K562 (cell line): ENCODE measurements at regions not wholly inside any gene's neighbourhood (a gene's known extent, or its start where the extent isn't known, plus 50 kb on each side); places are given as distances from the start of the nearest gene placed in this dataset.
A peak's percentile ranks its signal among the peaks of the same experiment; 100 is the strongest.

Experiments
- ATAC-seq: fragments of 200-7000 bp; cut with Tn5 transposase; 3 replicates; pipeline ENCODE4 v1.9.1; 2020; ENCODE audit warnings: moderate library complexity
- BruUV-seq: library from RNA; stranded (reverse); fragments of 400-500 nt; replicated peaks from 2 replicates; lab custom pipeline; 2021; lab: Mats Ljungman, UMichigan
- CTCF ChIA-PET: fragments of 300-600 bp; formaldehyde crosslinking; extraction: SDS; loops from one replicate; lab custom pipeline; 2021; ENCODE audit warnings: low intra/inter-chr PET ratio; lab: Yijun Ruan, JAX
- POLR2A ChIA-PET: fragments of 300-600, 350-650 bp; sonication (Branson Sonifier 250); formaldehyde crosslinking; extraction: SDS; loops from one replicate; lab custom pipeline; 2021; ENCODE audit warnings: antibody characterized with exemption, inconsistent platforms; lab: Yijun Ruan, JAX
- DNase-seq, 4 experiments: peaks; one replicate each; pipeline versions ENCODE4 v3.0.0 to v3.0.0-alpha.2; 2011 to 2018; ENCODE audit warnings: low spot score in 3 of 4, mixed read lengths in 3 of 4; ENCODE audit errors: extremely low read depth in 1 of 4
- FAIRE-seq: peaks from 2 replicates; lab custom pipeline; 2011; peaks lifted over from hg19 to GRCh38; lab: Jason Lieb, UNC
- H2AFZ ChIP-seq: 2 replicates; pipeline ENCODE4 v1.6.0; 2011; ENCODE audit warnings: low read depth, low read length, control low read depth, inconsistent platforms
- H3K27ac ChIP-seq: fragments of 200-600 bp; 3 replicates; pipeline ENCODE4 v1.8.0; 2011; ENCODE audit warnings: low read depth, mild to moderate bottlenecking, control low read depth, inconsistent platforms, low read length, moderate library complexity, mixed read lengths; ENCODE audit errors: extremely low read depth
- H3K27me3 ChIP-seq, 2 experiments: fragments of 300-600 bp in 1 of 2; 2 replicates in 1 of 2; 3 replicates in 1 of 2; pipeline versions ENCODE4 v1.6.0 to v1.8.0; 2011; ENCODE audit warnings: inconsistent platforms in 2 of 2, low read length in 2 of 2, mild to moderate bottlenecking in 1 of 2, mixed read lengths in 1 of 2, moderate library complexity in 1 of 2; ENCODE audit not compliant: control insufficient read depth in 2 of 2, insufficient read depth in 2 of 2
- H3K36me3 ChIP-seq: fragments of 300-600 bp; 3 replicates; pipeline ENCODE4 v1.8.0; 2011; ENCODE audit warnings: mild to moderate bottlenecking, low read length, inconsistent platforms; ENCODE audit not compliant: control insufficient read depth, insufficient read depth
- H3K4me1 ChIP-seq, 2 experiments: fragments of 200-600 bp in 1 of 2; replicated peaks in 1 of 2; 2 replicates in 1 of 2; 3 replicates in 1 of 2; pipeline versions ENCODE4 v1.5.1 to v1.8.0; 2011; ENCODE audit warnings: inconsistent platforms in 2 of 2, low read length in 2 of 2, mild to moderate bottlenecking in 1 of 2, mixed read lengths in 1 of 2, moderate library complexity in 1 of 2; ENCODE audit not compliant: control insufficient read depth in 2 of 2, insufficient read depth in 2 of 2
- H3K4me2 ChIP-seq: 2 replicates; pipeline ENCODE4 v1.6.1; 2011; ENCODE audit warnings: low read length, control low read depth, inconsistent platforms, mixed read lengths; ENCODE audit not compliant: insufficient read depth
- H3K4me3 ChIP-seq: fragments of 200-600 bp; sonication (generic), shearing (Covaris generic); 2 replicates; pipeline ENCODE4 v1.5.1; 2016; ENCODE audit warnings: control low read depth, inconsistent platforms
- H3K79me2 ChIP-seq: fragments of 200-600 bp; 3 replicates; pipeline ENCODE4 v1.8.0; 2011; ENCODE audit warnings: low read length, inconsistent platforms; ENCODE audit not compliant: control insufficient read depth, insufficient read depth
- H3K9ac ChIP-seq, 2 experiments: 2 replicates each; pipeline versions ENCODE4 v1.6.0 to v1.6.1; 2011; ENCODE audit warnings: low read depth in 2 of 2, low read length in 2 of 2, control low read depth in 1 of 2, inconsistent platforms in 1 of 2, mild to moderate bottlenecking in 1 of 2, mixed read lengths in 1 of 2; ENCODE audit not compliant: insufficient read depth in 1 of 2
- H3K9me1 ChIP-seq: one replicate; pipeline ENCODE4 v1.6.0; 2011; ENCODE audit warnings: inconsistent platforms, mild to moderate bottlenecking, low read length, moderate library complexity; ENCODE audit not compliant: control insufficient read depth, insufficient read depth
- H3K9me3 ChIP-seq: replicated peaks from 2 replicates; pipeline ENCODE4 v1.5.1; 2011; ENCODE audit warnings: low read depth, low read length, inconsistent platforms; ENCODE audit not compliant: control insufficient read depth, insufficient read depth
- H4K20me1 ChIP-seq: replicated peaks from 2 replicates; pipeline ENCODE4 v1.6.1; 2011; ENCODE audit warnings: low read length, inconsistent platforms, mixed read lengths; ENCODE audit not compliant: control insufficient read depth, insufficient read depth
- BCL6 ChIP-seq: fragments of 250-450 bp; sonication (Bioruptor Pico); IDR thresholded peaks from 2 replicates; pipeline ENCODE4 v1.4.0; 2020
- ELK1 ChIP-seq: sonication (generic); formaldehyde crosslinking; IDR thresholded peaks from 2 replicates; pipeline ENCODE4 v1.8.1; 2022; ENCODE audit warnings: missing genetic modification reagents
- ELK3 ChIP-seq: fragments of 450-650 bp; formaldehyde crosslinking; IDR thresholded peaks from 2 replicates; pipeline ENCODE4 v1.4.0; 2020; ENCODE audit warnings: mild to moderate bottlenecking
- PYGO2 ChIP-seq: fragments of 450-650 bp; IDR thresholded peaks from 2 replicates; pipeline ENCODE4 v1.6.1; 2016; ENCODE audit warnings: mild to moderate bottlenecking, missing genetic modification characterization, moderate library complexity, missing compliant biosample characterization
- RERE ChIP-seq: sonication (generic); formaldehyde crosslinking; IDR thresholded peaks from 2 replicates; pipeline ENCODE4 v1.8.0; 2023; ENCODE audit warnings: missing genetic modification reagents, mild to moderate bottlenecking, borderline replicate concordance
- TARDBP ChIP-seq: fragments of 450-650 bp; IDR thresholded peaks from 2 replicates; pipeline ENCODE4 v1.6.1; 2016
- TCF7 ChIP-seq: sonication (generic); IDR thresholded peaks from 2 replicates; pipeline ENCODE4 v1.6.1; 2016; ENCODE audit warnings: antibody characterized with exemption, borderline replicate concordance
- ZNF347 ChIP-seq: fragments of 450-650 bp; formaldehyde crosslinking; IDR thresholded peaks from 2 replicates; pipeline ENCODE4 v1.4.0; 2020; ENCODE audit warnings: low read depth, mild to moderate bottlenecking, moderate library complexity
- ZNF395 ChIP-seq: fragments of 200-800 bp; sonication (Bioruptor generic); IDR thresholded peaks from 2 replicates; pipeline ENCODE4 v1.6.1; 2017; ENCODE audit warnings: missing genetic modification characterization, missing compliant biosample characterization
- ZNF699 ChIP-seq: fragments of 250-450 bp; sonication (Bioruptor Pico); IDR thresholded peaks from 2 replicates; pipeline ENCODE4 v1.8.0; 2021; ENCODE audit warnings: mild to moderate bottlenecking, moderate library complexity; ENCODE audit not compliant: insufficient replicate concordance
- ZNF76 ChIP-seq: fragments of 250-450 bp; sonication (Bioruptor Pico); IDR thresholded peaks from 2 replicates; pipeline ENCODE4 v1.4.0; 2020; ENCODE audit warnings: mild to moderate bottlenecking, moderate library complexity, borderline replicate concordance
- WGBS: fragments of 100-300 bp; shearing (Covaris generic); methylation state at CpG from one replicate; pipeline ENCODE4 v1.1.6; 2016; ENCODE audit warnings: low coverage, mixed read lengths; ENCODE audit not compliant: insufficient coverage; ENCODE audit errors: missing lambda C conversion rate; 5-methylcytosine and 5-hydroxymethylcytosine counted together
- in situ Hi-C: fragments of 300-500 bp; cut with MboI; formaldehyde crosslinking; loops from 4 replicates; pipeline ENCODE4 v1.15.0; 2018; ENCODE audit warnings: inconsistent platforms, mixed read lengths
- intact Hi-C: fragments of 100-400 bp; cut with micrococcal nuclease; formaldehyde crosslinking; loops from 2 replicates; pipeline ENCODE4 v1.14.2; 2022

GRCh38 chr17:27384726-27385125 is 71.5 kb upstream of the KSR1 start:
- ATAC-seq (no peak), FAIRE-seq (peak; percentile 15), DNase-seq (no peak)
- Histone ChIP-seq H3K4me3 (no peak overlapping the region), H3K9me1 (peaks cover 4% of the 10 kb centered on the region), H3K27ac (no peak overlapping the region), H3K9ac (no peak overlapping the region), H3K79me2 (no peaks in the 10 kb centered on the region), H3K4me2 (no peak overlapping the region), H3K9me3 (no peaks in the 10 kb centered on the region), H2AFZ (peak overlapping the region; percentile 59), H3K36me3 (no peaks in the 10 kb centered on the region), H3K27me3 (no peaks in the 10 kb centered on the region), H4K20me1 (no peaks in the 10 kb centered on the region), H3K4me1 (peaks cover 16 to 19% of the 10 kb centered on the region in 2 experiments)
- intact Hi-C loops, result loop anchor here (5.0 to 10.0 kb wide), 2 partner anchors 137 to 190 kb away; no protein-coding TSS in a partner anchor
- in situ Hi-C loops, result no loop called here
- POLR2A ChIA-PET, result interaction anchor here (0.5 to 0.7 kb wide), 2 partner anchors 144 to 238 kb away, joined by 3 to 5 read pairs; no protein-coding TSS in a partner anchor
- CTCF ChIA-PET, result no interaction called here
- TF ChIP-seq ELK3 (CRISPR knock-in tag) (no peak), ZNF395 (CRISPR knock-in tag) (no peak), BCL6 (CRISPR knock-in tag) (no peak), ZNF699 (no peak), ZNF347 (CRISPR knock-in tag) (no peak), TARDBP (no peak), ELK1 (CRISPR knock-in tag) (no peak), TCF7 (no peak), RERE (CRISPR knock-in tag) (no peak), PYGO2 (no peak), ZNF76 (CRISPR knock-in tag) (no peak)
- BruUV-seq, result no TSS peak
- WGBS, result 59% methylated on average over 2 of the region's 2 CpGs
